Neuronal stem cell (in vitro differentiated cells): ENCODE measurements at regions not wholly inside any gene's neighbourhood (a gene's known extent, or its start where the extent isn't known, plus 50 kb on each side); places are given as distances from the start of the nearest gene placed in this dataset.

Experiments
- DNase-seq: peaks from one replicate; pipeline ENCODE4 v3.0.0-alpha.2; 2013; ENCODE audit warnings: low spot score
- H2AFZ ChIP-seq: one replicate; pipeline ENCODE4 v1.6.1; 2013; ENCODE audit warnings: mild to moderate bottlenecking, low read length, inconsistent platforms
- H2AK5ac ChIP-seq: 2 replicates; pipeline ENCODE4 v1.6.1; 2013; ENCODE audit warnings: low read depth, mild to moderate bottlenecking, inconsistent platforms, low read length, moderate library complexity, mixed read lengths
- H2BK120ac ChIP-seq: 2 replicates; pipeline ENCODE4 v1.6.1; 2013; ENCODE audit warnings: low read depth, mild to moderate bottlenecking, inconsistent platforms, low read length, moderate library complexity, mixed read lengths
- H2BK12ac ChIP-seq: one replicate; pipeline ENCODE4 v1.6.1; 2013; ENCODE audit warnings: low read length, inconsistent platforms
- H2BK15ac ChIP-seq: 2 replicates; pipeline ENCODE4 v1.6.1; 2013; ENCODE audit warnings: mild to moderate bottlenecking, low read length, inconsistent platforms, mixed read lengths
- H2BK5ac ChIP-seq: one replicate; pipeline ENCODE4 v1.6.1; 2013; ENCODE audit warnings: inconsistent platforms, mild to moderate bottlenecking, low read length, moderate library complexity
- H3K14ac ChIP-seq: one replicate; pipeline ENCODE4 v1.6.1; 2013; ENCODE audit warnings: low read length, inconsistent platforms
- H3K18ac ChIP-seq: 2 replicates; pipeline ENCODE4 v1.6.1; 2013; ENCODE audit warnings: low read length, inconsistent platforms
- H3K23ac ChIP-seq: 2 replicates; pipeline ENCODE4 v1.6.1; 2013; ENCODE audit warnings: low read depth, mild to moderate bottlenecking, mixed read lengths, low read length, inconsistent platforms; ENCODE audit not compliant: poor library complexity
- H3K27ac ChIP-seq: replicated peaks from 3 replicates; pipeline ENCODE4 v1.5.1; 2013; ENCODE audit warnings: low read length, inconsistent platforms
- H3K27me3 ChIP-seq, 3 experiments: 2 replicates each; pipeline ENCODE4 v1.6.1; 2013; ENCODE audit warnings: low read length in 3 of 3, mild to moderate bottlenecking in 2 of 3, inconsistent platforms in 1 of 3, low read depth in 1 of 3, mixed read lengths in 1 of 3, moderate library complexity in 1 of 3; ENCODE audit not compliant: control insufficient read depth in 3 of 3, insufficient read depth in 3 of 3
- H3K36me3 ChIP-seq, 2 donors: replicated peaks in 1 of 2; 2 replicates each; pipeline ENCODE4 v1.6.1; 2013; ENCODE audit warnings: low read length in 2 of 2; ENCODE audit not compliant: control insufficient read depth in 2 of 2, insufficient read depth in 2 of 2
- H3K4ac ChIP-seq: 2 replicates; pipeline ENCODE4 v1.6.1; 2013; ENCODE audit warnings: inconsistent platforms, mild to moderate bottlenecking, low read length, moderate library complexity
- H3K4me1 ChIP-seq, 2 donors: 1 replicate in 1 of 2; 2 replicates in 1 of 2; pipeline ENCODE4 v1.6.1; 2013; ENCODE audit warnings: low read length in 2 of 2, low read depth in 1 of 2; ENCODE audit not compliant: control insufficient read depth in 2 of 2, insufficient read depth in 1 of 2
- H3K4me2 ChIP-seq: one replicate; pipeline ENCODE4 v1.6.1; 2013; ENCODE audit warnings: mild to moderate bottlenecking, low read length, inconsistent platforms; ENCODE audit not compliant: insufficient read depth, poor library complexity, severe bottlenecking
- H3K4me3 ChIP-seq, 2 donors: 2 replicates each; pipeline ENCODE4 v1.5.1; 2013; ENCODE audit warnings: low read length in 2 of 2, mild to moderate bottlenecking in 2 of 2, inconsistent platforms in 1 of 2, moderate library complexity in 1 of 2
- H3K79me1 ChIP-seq: one replicate; pipeline ENCODE4 v1.6.1; 2013; ENCODE audit warnings: low read depth, mild to moderate bottlenecking, inconsistent platforms, low read length, moderate library complexity
- H3K9ac ChIP-seq: one replicate; pipeline ENCODE4 v1.6.1; 2013; ENCODE audit warnings: mild to moderate bottlenecking, low read depth, low read length, inconsistent platforms; ENCODE audit not compliant: poor library complexity
- H3K9me3 ChIP-seq, 2 donors: replicated peaks in 1 of 2; 2 replicates each; pipeline versions ENCODE3 to v1.6.1; 2013; ENCODE audit warnings: low read length in 2 of 2, mild to moderate bottlenecking in 2 of 2, inconsistent platforms in 1 of 2, low read depth in 1 of 2, mixed read lengths in 1 of 2, moderate library complexity in 1 of 2; ENCODE audit not compliant: control insufficient read depth in 2 of 2, insufficient read depth in 1 of 2
- H4K8ac ChIP-seq: one replicate; pipeline ENCODE4 v1.6.1; 2013; ENCODE audit warnings: low read depth, mild to moderate bottlenecking, inconsistent platforms, low read length, moderate library complexity
- H4K91ac ChIP-seq: one replicate; pipeline ENCODE4 v1.6.1; 2013; ENCODE audit warnings: low read length, low read depth, mild to moderate bottlenecking, inconsistent platforms; ENCODE audit not compliant: poor library complexity
- WGBS, 2 donors: extraction: QIAGEN DNeasy Blood & Tissue Kit; methylation state at CpG; one replicate each; pipeline ENCODE4 v1.1.7; 2013; ENCODE audit warnings: missing lambda C conversion rate in 2 of 2, mixed read lengths in 1 of 2; ENCODE audit not compliant: insufficient read length in 2 of 2, insufficient replicate concordance in 1 of 2; ENCODE audit errors: extremely low coverage in 2 of 2; 5-methylcytosine and 5-hydroxymethylcytosine counted together

- Histone ChIP-seq H4K91ac (no peak overlapping the region), H2AFZ (no peak overlapping the region), H4K8ac (no peak overlapping the region), H3K18ac (no peak overlapping the region), H3K4me2 (no peak overlapping the region), H3K4me3 (no peak overlapping the region), H2AK5ac (no peak overlapping the region), H2BK5ac (no peak overlapping the region), H3K23ac (no peak overlapping the region), H3K14ac (no peak overlapping the region), H3K4ac (no peak overlapping the region), H3K36me3 (no peaks in the 10 kb centered on the region), H3K27ac (no peak overlapping the region), H3K9me3 (no peaks in the 10 kb centered on the region), H2BK120ac (no peak overlapping the region), H2BK12ac (no peak overlapping the region), H3K4me1 (no peaks in the 10 kb centered on the region), H2BK15ac (no peak overlapping the region), H3K27me3 (peaks cover 0 to 2% (median 0%) of the 10 kb centered on the region in 3 experiments), H3K79me1 (no peaks in the 10 kb centered on the region), H3K9ac (no peak overlapping the region)
- WGBS, 2 donors: no CpG with 5 or more reads among the region's 6 CpGs
- DNase-seq: no peak
Measured at GRCh38 chr1:112177314-112177713, 187.8 kb upstream of the KCND3 start.

- Histone ChIP-seq H3K27ac (no peak overlapping the region), H3K4ac (no peak overlapping the region), H3K36me3 (no peaks in the 10 kb centered on the region)
Measured at GRCh38 chr1:112188611-112189010, 199.1 kb upstream of the KCND3 start.

GRCh38 chr1:112196008-112196588 lies 199.9 kb upstream of the CTTNBP2NL start:
- no CpG with 5 or more reads among the region's 4 CpGs for WGBS, 2 donors
- no peaks in the 10 kb centered on the region for H3K9me3 ChIP-seq
- no peak overlapping the region for H2AFZ ChIP-seq
- H2BK5ac ChIP-seq: no peak overlapping the region
- H2BK15ac ChIP-seq: no peak overlapping the region
- H2AK5ac ChIP-seq: no peak overlapping the region
- H3K4me3 ChIP-seq: no peak overlapping the region
- no peak overlapping the region for H2BK120ac ChIP-seq
- no peak overlapping the region for H3K27ac ChIP-seq
- no peak overlapping the region for H3K18ac ChIP-seq
- no peaks in the 10 kb centered on the region for H3K36me3 ChIP-seq
- no peak overlapping the region for H3K9ac ChIP-seq
- H3K79me1 ChIP-seq: no peaks in the 10 kb centered on the region
- no peak overlapping the region for H4K91ac ChIP-seq
- DNase-seq: no peak
- no peak overlapping the region for H3K4ac ChIP-seq
- no peak overlapping the region for H3K4me2 ChIP-seq
- no peak overlapping the region for H3K14ac ChIP-seq
- no peak overlapping the region for H2BK12ac ChIP-seq
- no peaks in the 10 kb centered on the region for H3K27me3 ChIP-seq
- no peak overlapping the region for H4K8ac ChIP-seq
- no peaks in the 10 kb centered on the region for H3K4me1 ChIP-seq
- no peak overlapping the region for H3K23ac ChIP-seq

More at GRCh38 chr1:112188611-112189010, 199.1 kb upstream of the KCND3 start:
- Histone ChIP-seq H3K79me1 (no peaks in the 10 kb centered on the region), H4K8ac (no peak overlapping the region), H2BK12ac (no peak overlapping the region), H3K4me1 (no peaks in the 10 kb centered on the region), H2AK5ac (no peak overlapping the region), H3K4me3 (no peak overlapping the region), H3K18ac (no peak overlapping the region), H3K27me3 (no peaks in the 10 kb centered on the region), H3K23ac (no peak overlapping the region), H3K9me3 (no peaks in the 10 kb centered on the region), H3K4me2 (no peak overlapping the region), H3K9ac (no peak overlapping the region), H2BK120ac (no peak overlapping the region), H2BK15ac (no peak overlapping the region), H2BK5ac (no peak overlapping the region), H4K91ac (no peak overlapping the region), H2AFZ (no peak overlapping the region), H3K14ac (no peak overlapping the region)
- no peak for DNase-seq

- Histone ChIP-seq H3K27ac (no peak overlapping the region), H3K4me2 (no peak overlapping the region), H2BK120ac (no peak overlapping the region), H2BK15ac (no peak overlapping the region), H3K14ac (no peak overlapping the region), H3K18ac (no peak overlapping the region), H3K36me3 (no peaks in the 10 kb centered on the region), H3K4me3 (no peak overlapping the region), H3K23ac (no peak overlapping the region), H4K91ac (no peak overlapping the region), H3K9ac (no peak overlapping the region), H3K79me1 (no peaks in the 10 kb centered on the region), H2AFZ (no peak overlapping the region), H2BK5ac (no peak overlapping the region), H4K8ac (no peak overlapping the region), H3K4ac (no peak overlapping the region), H3K27me3 (no peaks in the 10 kb centered on the region), H2AK5ac (no peak overlapping the region), H3K9me3 (no peaks in the 10 kb centered on the region), H2BK12ac (no peak overlapping the region), H3K4me1 (no peaks in the 10 kb centered on the region)
- no CpG with 5 or more reads among the region's 4 CpGs for WGBS, 2 donors
- DNase-seq: no peak
Measured at GRCh38 chr1:112196731-112197130, 199.3 kb upstream of the CTTNBP2NL start.
